Cardiac septum (tissue), 1 donor: ENCODE measurements at regions not wholly inside any gene's neighbourhood (a gene's known extent, or its start where the extent isn't known, plus 50 kb on each side); places are given as distances from the start of the nearest gene placed in this dataset.

Source experiments
- DNase-seq: peaks from one replicate; pipeline ENCODE4 v3.0.0-alpha.2; 2020; ENCODE audit warnings: low spot score
- intact Hi-C: fragments of 100-400 bp; cut with DNase I; formaldehyde crosslinking; loops from one replicate; pipeline ENCODE4 v1.14.0; 2022
- donor health status: DM: no; HTN: no; CAD: no.

DNA sequence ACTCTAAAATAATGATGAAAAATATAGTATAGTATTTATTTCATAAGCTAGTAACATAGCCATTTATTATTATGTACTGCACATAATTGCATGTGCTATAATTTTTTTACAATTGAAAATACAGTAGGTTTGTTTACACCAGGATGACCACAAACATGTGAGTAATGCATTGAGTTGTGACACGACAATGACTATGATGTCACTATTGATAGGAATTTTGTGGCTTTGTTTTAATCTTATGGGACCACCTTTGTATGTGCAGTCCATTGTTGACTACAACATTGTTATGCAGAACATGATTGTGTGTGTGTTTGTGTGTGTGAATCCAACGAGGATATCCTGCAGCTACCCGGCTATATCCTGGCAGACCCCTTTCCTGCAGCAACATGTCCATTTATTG is 372.2 kb upstream of the MCTP2 start:
- intact Hi-C loops = no loop called here
- no peak for DNase-seq

- no peak for DNase-seq
- intact Hi-C loops = no loop called here
These were observed 376.1 kb upstream of the MCTP2 start for GRCh38 chr15:93855181-93855826.

GRCh38 chr15:93854088-93854487 is 377.3 kb upstream of the MCTP2 start:
- no peak for DNase-seq
- intact Hi-C loops = no loop called here

DNA sequence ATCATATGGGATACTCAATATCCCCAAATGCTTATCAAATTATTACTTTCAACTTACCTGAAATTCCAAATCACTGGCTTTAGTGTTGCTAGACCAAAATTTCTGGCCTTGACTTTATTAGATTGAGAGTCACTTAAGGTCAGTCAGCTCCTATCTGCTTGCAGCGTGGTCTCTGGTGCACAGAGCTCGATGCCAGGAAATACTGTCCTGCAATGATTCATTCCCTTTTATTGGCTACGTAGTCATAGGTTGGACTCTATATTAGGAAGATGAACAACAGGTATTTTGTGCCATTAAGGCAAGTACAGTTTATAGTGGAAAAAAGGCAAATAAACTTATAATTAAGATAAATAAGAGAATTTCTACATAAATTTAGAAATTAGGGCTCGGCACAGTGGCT is 378.6 kb upstream of the MCTP2 start:
- intact Hi-C loops = no loop called here
- DNase-seq = no peak

DNA sequence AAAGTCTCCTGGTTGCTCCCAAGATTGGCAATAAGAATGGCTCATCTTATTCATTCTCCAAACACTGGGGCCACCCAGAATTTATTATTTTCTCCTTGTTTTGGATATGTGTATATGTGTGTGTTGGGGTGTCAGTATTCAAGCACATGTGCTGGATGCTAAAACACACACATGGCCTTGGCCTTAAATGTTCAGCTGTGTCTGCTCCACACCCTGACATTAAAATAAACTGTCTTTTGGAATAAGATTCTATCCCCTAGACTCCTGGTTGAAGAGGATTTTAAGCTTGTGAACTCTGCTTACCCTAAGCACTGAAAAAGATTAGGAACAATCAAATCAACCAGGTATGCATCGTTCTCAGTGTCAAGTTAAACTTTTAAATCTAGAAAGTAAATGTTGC is 382.9 kb upstream of the MCTP2 start:
- intact Hi-C loops = no loop called here
- DNase-seq = no peak

- no peak for DNase-seq
- intact Hi-C loops = no loop called here
These were observed 383.3 kb upstream of the MCTP2 start for GRCh38 chr15:93848076-93848475.

- intact Hi-C loops = no loop called here
- no peak for DNase-seq
These were observed 385.2 kb upstream of the MCTP2 start for GRCh38 chr15:93846148-93846547.

DNA sequence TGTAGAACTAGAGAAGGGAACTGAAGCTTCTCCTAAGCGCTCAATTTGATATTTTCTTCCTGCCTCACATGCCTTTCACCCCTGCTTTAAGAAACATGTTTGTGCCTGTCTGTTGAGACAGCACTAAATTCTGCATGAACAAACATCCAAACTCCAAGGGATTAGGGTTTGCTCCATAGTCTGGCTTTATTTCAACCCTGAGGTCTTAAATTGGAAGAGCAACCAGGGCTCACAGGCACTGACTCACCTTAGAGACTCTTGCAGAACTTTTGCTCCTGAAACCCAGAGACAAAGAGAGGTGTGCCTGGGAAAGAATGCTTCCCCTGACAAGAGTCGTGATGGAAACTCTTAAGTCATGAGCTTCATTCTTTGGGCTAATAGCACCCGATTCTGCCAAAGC is 393.9 kb upstream of the MCTP2 start:
- DNase-seq = no peak
- intact Hi-C loops = no loop called here

- intact Hi-C loops = no loop called here
- DNase-seq = no peak
These were observed 396.0 kb upstream of the MCTP2 start for GRCh38 chr15:93835344-93835743.

DNA sequence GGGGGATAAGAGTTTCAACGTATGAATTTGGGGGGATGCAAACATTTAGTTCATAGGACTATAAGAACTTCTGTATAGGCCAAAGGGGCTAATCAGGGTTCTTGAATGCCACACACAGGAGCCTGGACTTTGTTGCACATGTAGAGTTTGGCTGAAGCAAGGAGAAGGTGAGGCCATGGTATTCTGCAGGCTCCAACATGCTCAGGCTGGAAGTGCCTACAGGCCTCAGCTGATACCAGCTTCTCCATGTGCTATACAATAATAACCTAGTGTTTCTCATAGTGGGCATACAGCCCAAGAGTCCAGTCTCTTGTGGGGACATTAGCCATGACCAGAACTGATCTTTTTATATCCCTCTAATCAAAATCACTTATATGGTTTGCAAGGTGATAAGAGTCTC is 399.7 kb upstream of the MCTP2 start:
- DNase-seq = no peak
- intact Hi-C loops = no loop called here

DNA sequence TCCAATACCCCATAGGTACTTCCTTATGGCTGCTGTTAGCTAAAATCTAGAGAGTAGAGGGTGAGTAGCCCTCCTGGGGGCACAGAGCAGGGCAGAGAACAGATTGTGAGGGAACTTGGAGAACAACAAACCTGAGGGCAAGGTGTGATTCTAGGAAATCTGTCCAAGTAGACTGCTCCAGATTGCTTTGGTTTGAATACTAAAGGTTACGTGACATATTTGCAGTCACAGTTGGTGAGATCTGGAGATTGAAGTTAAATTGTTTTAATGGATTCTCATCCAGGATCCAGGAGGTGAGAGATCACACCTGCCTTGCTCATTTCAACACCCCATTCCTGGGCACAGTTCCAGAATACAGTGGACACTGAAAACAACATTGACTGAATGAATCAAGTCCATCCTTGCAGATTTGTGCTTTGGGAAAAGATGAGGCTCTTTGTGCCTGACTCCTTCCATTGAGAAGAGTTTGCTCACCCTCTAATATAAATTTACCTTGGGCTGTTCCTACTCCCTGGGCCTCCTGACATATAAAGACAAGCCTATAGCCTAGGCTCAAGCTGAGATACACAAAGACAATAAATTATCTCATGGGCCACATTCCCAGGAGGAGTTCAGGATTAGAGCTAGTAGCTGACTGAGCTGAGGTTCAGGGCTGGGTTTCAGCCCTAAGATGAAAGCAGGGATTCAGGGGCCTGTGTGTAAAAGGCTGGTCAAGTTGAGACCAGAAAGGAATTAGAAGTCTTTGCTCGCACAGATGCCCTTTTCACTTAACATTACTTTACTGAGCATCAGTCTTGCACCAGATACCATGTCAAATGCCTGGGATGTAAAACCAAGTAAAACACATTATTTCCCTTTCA is 400.9 kb upstream of the MCTP2 start:
- intact Hi-C loops = no loop called here
- DNase-seq = no peak

- no peak for DNase-seq
- intact Hi-C loops = no loop called here
These were observed 402.1 kb upstream of the MCTP2 start for GRCh38 chr15:93829115-93829870.

DNA sequence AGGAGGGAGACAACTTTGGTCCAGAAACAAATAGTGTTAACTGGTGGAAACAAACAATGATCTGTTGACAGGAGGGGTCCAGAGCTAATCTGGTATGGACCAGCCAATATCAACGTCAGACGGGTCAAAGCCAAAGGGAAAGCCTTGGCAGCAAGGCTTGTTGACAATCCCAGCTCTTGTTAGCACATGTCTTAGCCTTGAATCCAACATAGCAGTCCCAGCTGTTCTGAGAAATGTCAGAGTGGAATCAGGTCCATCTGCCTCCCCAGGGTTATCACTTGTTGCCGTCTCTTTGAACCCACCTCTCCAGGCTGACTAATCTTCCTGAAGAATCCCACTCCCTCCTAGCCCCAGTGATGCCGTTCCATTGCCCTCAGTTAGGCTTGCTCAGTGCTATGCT is 404.6 kb upstream of the MCTP2 start:
- intact Hi-C loops = no loop called here
- DNase-seq = no peak

- DNase-seq = no peak
- intact Hi-C loops = no loop called here
These were observed 405.1 kb upstream of the MCTP2 start for GRCh38 chr15:93826293-93826692.

DNA sequence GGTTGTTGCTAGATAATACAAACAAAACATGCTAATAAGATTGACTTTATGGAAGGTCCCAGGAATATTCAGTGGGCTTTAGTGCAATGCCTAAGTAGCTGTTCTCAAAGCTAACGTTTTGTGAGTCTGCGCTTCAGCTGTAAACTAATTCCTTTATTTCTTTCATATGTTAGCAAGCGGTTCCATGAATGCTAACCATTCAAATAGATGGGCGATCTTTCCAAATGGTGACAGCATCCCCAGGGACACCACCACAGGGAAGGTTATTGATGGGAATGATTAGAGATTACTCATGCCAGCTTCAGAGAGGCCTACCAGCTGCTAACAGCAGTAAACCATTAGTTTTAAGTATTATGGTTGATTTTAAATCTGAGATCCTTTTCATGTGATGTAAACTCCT is 405.7 kb upstream of the MCTP2 start:
- intact Hi-C loops = no loop called here
- DNase-seq = no peak

DNA sequence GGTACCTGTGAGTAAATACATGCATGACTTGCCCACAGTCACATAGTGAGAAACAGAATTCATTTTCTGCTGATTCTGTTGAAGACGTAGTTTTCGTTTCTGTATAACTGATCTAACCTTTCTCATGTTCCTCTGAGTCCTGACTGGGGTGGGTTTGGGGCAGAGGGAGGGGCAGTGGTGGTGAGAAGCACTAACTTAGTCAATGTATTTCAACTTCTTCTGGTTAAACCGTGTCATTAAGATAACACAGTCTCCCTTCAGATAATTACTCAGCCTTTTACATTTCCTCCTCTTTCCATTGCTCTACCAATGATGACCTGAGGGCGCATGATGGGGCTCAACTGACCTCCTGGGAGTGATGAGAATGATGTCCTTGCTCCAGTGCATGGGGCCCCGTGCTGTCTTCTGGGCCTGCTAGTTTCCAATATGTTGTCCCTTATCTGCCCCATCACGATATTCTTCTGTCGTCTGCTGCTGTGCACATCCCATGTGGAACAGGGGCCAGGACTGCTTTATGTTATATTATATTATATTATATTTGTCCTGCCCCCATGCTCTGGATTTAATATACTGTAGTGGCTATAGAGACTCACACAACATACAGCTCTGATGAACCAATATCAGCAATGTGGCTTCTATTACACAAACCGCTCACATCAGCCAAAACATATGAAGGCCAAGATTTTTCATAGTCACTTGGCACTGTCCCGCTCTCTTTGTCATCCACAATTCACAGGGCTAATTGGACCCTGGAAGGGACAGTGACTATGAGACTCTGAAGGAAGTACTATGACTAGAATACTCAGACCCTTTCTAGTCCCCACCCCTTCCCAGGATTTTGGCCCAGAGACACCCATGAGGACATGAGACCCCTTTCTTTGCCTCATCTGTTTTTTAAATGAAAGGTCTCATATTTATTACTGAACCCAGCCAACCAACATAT is 407.1 kb upstream of the MCTP2 start:
- intact Hi-C loops = no loop called here
- no peak for DNase-seq

- DNase-seq = no peak
- intact Hi-C loops = no loop called here
These were observed 410.8 kb upstream of the MCTP2 start for GRCh38 chr15:93820566-93820965.

GRCh38 chr15:93819826-93820225 is 411.5 kb upstream of the MCTP2 start:
- intact Hi-C loops = no loop called here
- DNase-seq = no peak

DNA sequence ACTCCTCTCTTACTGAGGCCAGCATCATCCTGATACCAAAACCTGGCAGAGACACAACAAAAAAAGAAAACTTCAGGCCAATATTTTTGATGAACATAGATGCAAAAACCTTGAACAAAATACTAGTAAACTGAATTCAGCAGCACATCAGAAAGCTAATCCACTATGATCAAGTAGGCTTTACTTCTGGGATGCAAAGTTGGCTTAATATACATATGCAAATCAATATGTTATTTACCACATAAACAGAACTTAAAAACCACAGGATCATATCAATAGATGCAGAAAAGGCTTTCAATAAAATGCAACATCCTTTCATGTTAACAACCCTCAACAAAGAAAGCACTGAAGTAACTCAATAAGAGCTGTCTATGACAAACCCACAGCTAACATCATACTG is 414.5 kb upstream of the MCTP2 start:
- no peak for DNase-seq
- intact Hi-C loops = no loop called here

- DNase-seq = no peak
- intact Hi-C loops = no loop called here
These were observed 420.1 kb upstream of the MCTP2 start for GRCh38 chr15:93811305-93811704.
